RWPE1 (cell line): ENCODE measurements at regions not wholly inside any gene's neighbourhood (a gene's known extent, or its start where the extent isn't known, plus 50 kb on each side); places are given as distances from the start of the nearest gene placed in this dataset.

Source experiments
- CTCF ChIA-PET: fragments of 350-600 bp; sonication (Branson Sonifier 250); formaldehyde crosslinking; extraction: SDS; loops from one replicate; lab custom pipeline; 2021; lab: Yijun Ruan, JAX
- POLR2A ChIA-PET: fragments of 400-600 bp; formaldehyde crosslinking; extraction: SDS; loops from one replicate; lab custom pipeline; 2020; ENCODE audit warnings: antibody characterized with exemption; ENCODE audit not compliant: low non-redundant PET; lab: Yijun Ruan, JAX
- DNase-seq: peaks from one replicate; pipeline ENCODE4 v3.0.0; 2012; ENCODE audit warnings: low spot score
- H3K27ac ChIP-seq: fragments of 450-650 bp; 2 replicates; pipeline ENCODE4 v1.5.1; 2017
- TF ChIP-seq, protein P1 (sequence below): fragments of 450-650 bp; conservative IDR thresholded peaks from 2 replicates; pipeline ENCODE4 v1.5.1; 2017; ENCODE audit warnings: low read depth, mild to moderate bottlenecking

GRCh38 chr6:81694855-81695254 lies 57.6 kb downstream of the TENT5A start:
- H3K27ac ChIP-seq: no peak overlapping the region
- no peak for DNase-seq
- POLR2A ChIA-PET: no interaction called here
- CTCF ChIA-PET: no interaction called here
- TF ChIP-seq, protein P1, sequence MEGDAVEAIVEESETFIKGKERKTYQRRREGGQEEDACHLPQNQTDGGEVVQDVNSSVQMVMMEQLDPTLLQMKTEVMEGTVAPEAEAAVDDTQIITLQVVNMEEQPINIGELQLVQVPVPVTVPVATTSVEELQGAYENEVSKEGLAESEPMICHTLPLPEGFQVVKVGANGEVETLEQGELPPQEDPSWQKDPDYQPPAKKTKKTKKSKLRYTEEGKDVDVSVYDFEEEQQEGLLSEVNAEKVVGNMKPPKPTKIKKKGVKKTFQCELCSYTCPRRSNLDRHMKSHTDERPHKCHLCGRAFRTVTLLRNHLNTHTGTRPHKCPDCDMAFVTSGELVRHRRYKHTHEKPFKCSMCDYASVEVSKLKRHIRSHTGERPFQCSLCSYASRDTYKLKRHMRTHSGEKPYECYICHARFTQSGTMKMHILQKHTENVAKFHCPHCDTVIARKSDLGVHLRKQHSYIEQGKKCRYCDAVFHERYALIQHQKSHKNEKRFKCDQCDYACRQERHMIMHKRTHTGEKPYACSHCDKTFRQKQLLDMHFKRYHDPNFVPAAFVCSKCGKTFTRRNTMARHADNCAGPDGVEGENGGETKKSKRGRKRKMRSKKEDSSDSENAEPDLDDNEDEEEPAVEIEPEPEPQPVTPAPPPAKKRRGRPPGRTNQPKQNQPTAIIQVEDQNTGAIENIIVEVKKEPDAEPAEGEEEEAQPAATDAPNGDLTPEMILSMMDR: no peak

DNA sequence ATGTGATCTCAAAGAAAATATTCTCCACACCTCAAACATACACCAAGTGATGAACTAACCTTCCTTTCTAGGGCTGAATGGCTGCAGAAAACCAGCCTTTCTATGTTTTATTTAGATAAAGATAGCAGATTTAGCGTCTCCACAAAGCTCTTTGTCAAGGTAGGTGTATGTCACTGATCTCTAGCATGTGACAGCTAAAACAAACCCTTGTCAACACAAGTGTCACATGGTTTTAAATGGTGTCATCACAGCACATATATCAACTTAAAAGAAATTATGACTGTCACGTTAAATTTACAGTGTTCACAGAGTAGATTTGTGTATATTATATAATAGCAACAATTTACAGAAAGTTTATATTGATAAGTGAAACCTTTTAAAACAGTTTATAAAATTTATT lies 58.3 kb downstream of the TENT5A start:
- ChIA-PET CTCF (no interaction called here), POLR2A (no interaction called here)
- TF ChIP-seq, protein P1: no peak
- H3K27ac ChIP-seq: no peak overlapping the region
- no peak for DNase-seq

GRCh38 chr6:81693266-81693665 lies 59.2 kb downstream of the TENT5A start:
- no peak for DNase-seq
- ChIA-PET CTCF (no interaction called here), POLR2A (no interaction called here)
- no peak overlapping the region for H3K27ac ChIP-seq
- TF ChIP-seq, protein P1: no peak

DNA sequence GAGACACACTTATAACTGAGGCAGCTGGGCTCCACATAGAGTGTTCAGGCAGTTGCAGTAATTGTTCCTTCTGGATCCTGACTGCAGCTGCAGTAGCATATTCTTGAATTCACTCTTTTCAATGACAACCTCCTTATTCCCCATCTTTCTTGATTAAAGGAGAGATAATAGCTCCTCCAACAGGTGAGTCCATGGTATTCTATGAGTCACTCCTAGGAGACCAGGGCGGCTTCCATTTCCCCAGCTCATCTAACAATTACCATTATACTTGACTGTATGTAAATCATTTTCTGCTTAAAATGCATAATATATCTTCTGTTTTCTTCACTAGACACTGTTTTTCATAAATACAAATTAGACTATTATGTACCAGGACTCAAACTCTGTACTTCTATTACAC lies 62.4 kb downstream of the TENT5A start:
- TF ChIP-seq, protein P1: no peak
- POLR2A ChIA-PET: no interaction called here
- no peak overlapping the region for H3K27ac ChIP-seq
- DNase-seq: no peak
- CTCF ChIA-PET: no interaction called here

GRCh38 chr6:81689580-81689979 lies 62.9 kb downstream of the TENT5A start:
- POLR2A ChIA-PET: no interaction called here
- DNase-seq: no peak
- CTCF ChIA-PET: no interaction called here
- no peak overlapping the region for H3K27ac ChIP-seq
- TF ChIP-seq, protein P1: no peak

GRCh38 chr6:81683912-81684311 lies 68.6 kb downstream of the TENT5A start:
- CTCF ChIA-PET: no interaction called here
- POLR2A ChIA-PET: no interaction called here
- H3K27ac ChIP-seq: no peak overlapping the region
- TF ChIP-seq, protein P1: no peak
- no peak for DNase-seq
